NCI-H446 (cell line): ENCODE measurements at regions not wholly inside any gene's neighbourhood (a gene's known extent, or its start where the extent isn't known, plus 50 kb on each side); places are given as distances from the start of the nearest gene placed in this dataset.
"Not testable (repeated sequence)": the region's sequence is repeated elsewhere in the genome, so short reads cannot be mapped to it uniquely, and the experiment has no call there.

Experiments used
- DNase-seq, 2 experiments: peaks; one replicate each; lab custom pipeline; 2025; lab: John Stamatoyannopoulos, UW

GRCh38 chr5:152178350-152178699, 226.8 kb downstream of the NMUR2 start:
- no peak for DNase-seq

DNA sequence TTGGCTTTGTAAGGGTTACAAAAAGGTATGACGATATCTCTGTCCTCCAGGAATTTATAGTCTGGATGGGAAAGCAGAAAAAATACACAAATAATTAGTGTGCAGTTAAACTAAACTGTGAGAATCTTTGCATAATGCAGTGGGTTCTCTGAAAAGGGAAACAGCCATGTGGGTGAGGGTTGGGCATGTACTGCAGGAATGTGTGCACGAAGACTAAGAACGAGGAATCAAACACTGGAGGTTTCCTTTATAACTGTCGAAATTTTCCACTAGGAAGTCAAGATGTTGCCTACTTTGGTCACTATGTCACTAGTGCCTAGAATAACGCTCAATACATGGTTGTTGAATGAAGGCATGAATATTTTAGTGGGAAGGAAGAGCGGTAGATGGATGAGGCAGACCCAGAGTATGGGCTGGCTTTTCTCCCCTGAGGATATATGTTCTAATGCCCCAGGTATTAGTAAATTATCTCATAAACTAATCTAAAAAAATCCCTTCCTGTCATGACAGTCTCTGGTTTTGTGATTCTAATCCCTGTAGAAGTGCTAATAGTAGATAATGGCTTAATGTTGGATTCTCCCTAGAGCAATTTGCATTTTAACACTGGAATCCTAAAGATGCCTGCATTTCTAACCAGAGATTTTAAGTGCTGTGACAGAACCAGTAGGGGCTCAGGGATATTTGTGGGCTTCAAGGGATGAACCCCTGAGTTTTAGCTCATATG, 227.3 kb downstream of the NMUR2 start:
- DNase-seq = no peak

GRCh38 chr5:152171888-152172287, 233.2 kb downstream of the NMUR2 start:
- no peak for DNase-seq

DNA sequence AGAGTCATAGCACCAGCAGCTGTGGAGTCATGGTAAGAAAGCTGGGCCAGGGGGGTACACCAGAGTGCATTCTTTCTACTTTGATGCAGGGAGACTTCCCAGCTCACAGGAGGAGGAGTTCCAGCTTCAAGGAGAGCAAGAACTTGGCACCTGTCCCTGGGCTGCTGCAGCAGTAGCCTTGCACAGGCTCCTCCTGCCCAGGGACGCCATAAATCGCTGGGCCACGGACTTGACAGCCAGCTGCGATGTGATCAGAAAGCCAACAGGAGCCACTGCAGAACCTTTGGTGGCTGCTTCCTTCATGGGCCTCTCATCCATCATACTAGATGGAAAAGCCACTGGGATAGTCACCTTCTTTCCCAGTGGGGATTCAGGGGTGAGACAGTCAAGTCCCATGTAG, 234.7 kb downstream of the NMUR2 start:
- no peak for DNase-seq

- DNase-seq = no peak
Observed at GRCh38 chr5:152164860-152165259, 240.2 kb upstream of the GLRA1 start.

DNA sequence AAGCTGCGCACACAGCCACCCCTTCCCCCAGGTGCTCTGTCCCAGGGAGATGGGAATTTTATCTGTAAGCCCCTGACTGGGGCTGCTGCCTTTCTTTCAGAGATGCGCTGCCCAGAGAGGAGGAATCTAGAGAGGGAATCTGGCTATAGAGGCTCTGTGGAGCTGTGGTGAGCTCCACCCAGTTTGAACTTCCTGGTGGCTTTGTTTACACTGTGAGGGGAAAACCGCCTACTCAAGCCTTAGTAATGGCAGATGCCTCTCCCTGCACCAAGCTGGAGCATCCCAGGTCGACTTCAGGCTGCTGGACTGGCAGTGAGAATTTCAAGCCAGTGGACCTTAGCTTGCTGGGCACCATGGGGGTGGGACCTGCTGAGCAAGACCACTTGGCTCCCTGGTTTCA, 235.2 kb upstream of the GLRA1 start:
- DNase-seq = not testable (repeated sequence)

DNA sequence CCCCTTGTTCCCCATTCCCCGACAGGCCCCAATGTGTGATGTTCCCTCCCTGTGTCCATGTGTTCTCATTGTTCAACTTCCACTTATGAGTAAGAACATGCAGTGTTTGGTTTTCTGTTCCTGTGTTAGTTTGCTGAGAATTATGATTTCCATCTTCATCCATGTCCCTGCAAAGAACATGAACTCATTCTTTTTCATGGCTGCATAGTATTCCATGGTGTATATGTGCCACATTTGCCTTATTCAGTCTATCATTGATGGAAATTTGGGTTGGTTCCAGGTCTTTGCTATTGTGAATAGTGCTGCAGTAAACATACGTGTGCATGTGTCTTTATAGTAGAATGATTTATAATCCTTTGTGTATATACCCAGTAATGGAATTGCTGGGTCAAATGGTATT, 229.8 kb upstream of the GLRA1 start:
- DNase-seq = not testable (repeated sequence)

- DNase-seq = no peak
Observed at GRCh38 chr5:152151940-152152339, 227.3 kb upstream of the GLRA1 start.

GRCh38 chr5:152151113-152151512, 226.5 kb upstream of the GLRA1 start:
- DNase-seq = no peak

GRCh38 chr5:152147286-152147685, 222.6 kb upstream of the GLRA1 start:
- no peak for DNase-seq

DNA sequence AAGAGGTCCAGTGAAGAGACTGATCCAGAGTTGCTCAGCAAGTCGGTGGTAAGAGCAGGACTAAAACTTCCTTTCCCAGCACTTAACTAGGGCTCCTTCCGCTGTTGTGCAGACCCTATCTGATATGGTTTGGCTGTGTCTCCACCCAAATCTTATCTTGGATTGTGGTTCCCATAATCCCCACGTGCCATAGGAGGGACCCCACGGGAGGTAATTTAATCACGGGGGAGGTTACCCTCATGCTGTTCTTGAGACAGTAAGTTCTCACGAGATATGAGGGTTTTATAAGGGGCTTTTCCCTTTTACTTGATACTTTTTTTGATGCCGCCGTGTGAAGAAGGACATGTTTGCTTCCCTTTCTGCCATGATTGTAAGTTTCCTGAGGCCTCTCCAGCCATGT, 221.9 kb upstream of the GLRA1 start:
- DNase-seq = no peak

- DNase-seq = no peak
Observed at GRCh38 chr5:152144556-152144955, 219.9 kb upstream of the GLRA1 start.

DNA sequence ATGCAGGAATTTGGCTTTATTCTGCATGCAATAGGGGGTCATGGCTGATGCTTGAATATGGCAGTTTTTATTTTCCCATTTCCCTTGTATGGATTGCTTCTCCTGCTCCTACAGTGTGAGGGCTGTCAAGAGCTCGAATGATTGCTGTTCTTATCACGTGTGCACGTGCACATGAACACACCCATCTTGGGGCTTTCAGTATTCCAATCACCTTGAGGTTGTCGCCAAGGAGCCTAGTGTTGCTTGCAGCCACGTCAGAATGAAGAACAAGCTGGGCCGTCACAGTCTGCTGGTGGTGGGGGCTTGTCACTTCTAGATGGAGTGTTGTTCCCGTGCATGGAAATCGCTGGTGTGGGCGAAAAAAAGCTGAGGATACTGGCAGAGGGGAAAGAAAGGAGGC, 219.4 kb upstream of the GLRA1 start:
- no peak for DNase-seq

DNA sequence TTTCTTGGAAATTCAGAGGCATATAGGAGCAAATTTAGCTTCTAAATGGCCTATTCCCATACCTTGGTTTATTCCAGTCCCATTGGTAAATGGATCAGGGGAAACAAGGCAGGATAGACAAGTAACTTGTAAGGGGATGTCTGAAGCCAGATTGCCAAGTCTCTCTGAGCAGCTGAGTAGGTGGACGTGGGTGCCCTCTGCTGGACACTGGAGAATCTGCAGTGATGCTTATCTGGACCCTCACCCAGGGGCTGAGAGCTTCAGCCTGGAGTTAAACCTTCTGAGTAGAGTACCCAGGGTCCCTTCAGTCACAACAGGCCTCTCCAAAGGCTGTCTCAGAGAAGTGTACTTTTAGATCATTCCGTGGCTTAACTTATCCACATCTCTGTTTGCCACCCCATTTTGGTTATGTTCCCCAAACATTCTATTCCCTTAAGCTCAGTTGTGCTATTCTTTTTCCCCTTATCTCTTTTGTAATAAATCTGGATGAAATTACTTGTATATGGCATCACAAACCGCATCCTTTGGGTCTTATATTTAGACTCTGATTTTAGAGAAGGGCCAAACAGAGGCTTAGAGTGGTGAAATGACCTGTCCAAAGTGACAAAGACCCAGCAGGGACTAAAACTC, 218.3 kb upstream of the GLRA1 start:
- peak; percentile 33 to 61 for DNase-seq

DNA sequence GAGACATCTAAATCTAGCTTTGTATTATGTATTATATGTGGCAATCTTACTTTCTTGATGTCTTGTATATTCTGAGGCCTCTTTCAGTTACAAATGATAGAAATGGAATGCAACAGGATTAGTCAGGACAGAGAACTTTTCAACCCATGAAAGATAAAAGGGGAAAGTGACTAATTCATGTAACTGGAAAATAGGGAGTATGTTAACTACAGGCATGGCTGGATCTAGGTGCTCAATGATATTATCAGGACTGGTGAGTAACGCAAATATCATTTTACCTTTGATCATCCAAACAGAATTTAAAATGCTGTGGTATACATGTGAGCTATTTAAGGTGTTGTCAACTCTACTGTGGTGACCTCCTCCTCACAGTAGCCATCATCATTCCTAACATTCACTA, 215.7 kb upstream of the GLRA1 start:
- no peak for DNase-seq

- no peak for DNase-seq
Observed at GRCh38 chr5:152137063-152137462, 212.4 kb upstream of the GLRA1 start.

- DNase-seq = no peak
Observed at GRCh38 chr5:152136321-152136720, 211.7 kb upstream of the GLRA1 start.

- DNase-seq = no peak
Observed at GRCh38 chr5:152135827-152136226, 211.2 kb upstream of the GLRA1 start.

- no peak for DNase-seq
Observed at GRCh38 chr5:152125661-152126205, 201.1 kb upstream of the GLRA1 start.

DNA sequence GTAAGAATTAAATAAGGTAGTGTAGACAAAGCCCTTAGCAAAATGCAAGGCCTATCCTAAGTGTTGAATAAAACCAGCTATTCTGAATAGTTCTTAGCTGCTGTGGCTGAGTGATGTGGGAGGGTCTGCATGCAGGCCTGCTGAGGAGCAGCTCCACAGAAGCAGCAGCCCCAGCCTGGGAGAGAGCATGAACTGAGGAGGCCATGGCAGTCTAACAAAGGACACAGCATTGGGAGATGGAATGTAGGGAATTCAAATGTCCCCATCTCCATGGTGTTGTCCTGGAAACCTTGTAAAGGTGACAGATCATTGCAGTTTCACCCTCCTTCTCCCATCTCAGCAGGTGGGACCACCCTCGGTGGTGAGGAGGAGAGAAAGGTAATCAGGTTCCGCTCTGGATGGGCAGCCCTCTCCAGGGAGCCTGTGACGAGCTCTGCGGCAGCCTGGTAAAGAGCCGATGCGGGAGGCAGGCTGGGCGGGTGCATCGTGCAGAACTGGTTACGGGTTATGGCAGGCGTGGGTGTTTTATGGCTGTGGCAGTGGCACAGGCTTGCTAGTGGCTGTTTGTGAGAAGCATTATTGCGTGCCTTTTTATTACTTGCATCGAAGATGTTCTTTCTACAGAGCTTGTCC, 199.9 kb upstream of the GLRA1 start:
- DNase-seq = no peak

- DNase-seq = no peak
Observed at GRCh38 chr5:152118676-152119470, 194.2 kb upstream of the GLRA1 start.

DNA sequence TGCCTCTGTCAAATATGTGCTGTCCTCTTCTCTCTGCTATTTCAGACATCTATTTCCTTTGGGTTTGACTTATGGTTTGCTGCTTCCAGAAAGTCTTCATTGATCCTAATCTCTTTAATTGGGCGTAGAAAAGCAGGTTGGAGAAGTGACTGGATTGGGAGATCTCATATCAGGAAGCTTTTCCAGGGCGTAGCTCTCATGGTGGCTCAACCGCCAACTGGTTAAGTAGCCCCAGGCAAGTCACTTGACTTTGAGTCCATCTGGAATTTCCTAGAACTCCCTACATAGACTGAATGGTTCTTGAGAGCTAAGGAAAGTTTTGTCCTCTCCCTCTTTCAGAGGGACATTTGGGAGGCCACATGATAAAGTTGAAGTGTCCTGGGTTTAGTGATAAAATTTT, 192.3 kb upstream of the GLRA1 start:
- no peak for DNase-seq
